ENCODE measurements at regions not wholly inside any gene's neighbourhood (a gene's known extent, or its start where the extent isn't known, plus 50 kb on each side); places are given as distances from the start of the nearest gene placed in this dataset.
"Not testable (repeated sequence)": the region's sequence is repeated elsewhere in the genome, so short reads cannot be mapped to it uniquely, and the experiment has no call there.

GRCh38 chr1:82154219-82154970, 353.7 kb downstream of the ADGRL2 start:
- DNase-seq: no peak

GRCh38 chr1:82153752-82154151, 353.0 kb downstream of the ADGRL2 start:
- no peak for DNase-seq

GRCh38 chr1:82153272-82153629, 352.5 kb downstream of the ADGRL2 start:
- DNase-seq: no peak

GRCh38 chr1:82152356-82153271, 351.9 kb downstream of the ADGRL2 start:
- DNase-seq: no peak

GRCh38 chr1:82145656-82146055, 344.9 kb downstream of the ADGRL2 start:
- no peak for DNase-seq

- no peak for DNase-seq
Measured at GRCh38 chr1:82143108-82143833, 342.5 kb downstream of the ADGRL2 start.

GRCh38 chr1:82141390-82141789, 340.7 kb downstream of the ADGRL2 start:
- no peak for DNase-seq

- no peak for DNase-seq
Measured at GRCh38 chr1:82139751-82140468, 339.2 kb downstream of the ADGRL2 start.

- not testable (repeated sequence) for DNase-seq
Measured at GRCh38 chr1:82136351-82136750, 335.6 kb downstream of the ADGRL2 start.

GRCh38 chr1:82125866-82126265, 325.1 kb downstream of the ADGRL2 start:
- no peak for DNase-seq

GRCh38 chr1:82125119-82125518, 324.4 kb downstream of the ADGRL2 start:
- no peak for DNase-seq

GRCh38 chr1:82121421-82121820, 320.7 kb downstream of the ADGRL2 start:
- DNase-seq: no peak

- DNase-seq: no peak
Measured at GRCh38 chr1:82116105-82116504, 315.4 kb downstream of the ADGRL2 start.

GRCh38 chr1:82114887-82115286, 314.2 kb downstream of the ADGRL2 start:
- no peak for DNase-seq

GRCh38 chr1:82110366-82111254, 309.9 kb downstream of the ADGRL2 start:
- no peak for DNase-seq

- no peak for DNase-seq
Measured at GRCh38 chr1:82108843-82109242, 308.1 kb downstream of the ADGRL2 start.

GRCh38 chr1:82106672-82107071, 305.9 kb downstream of the ADGRL2 start:
- DNase-seq: no peak

GRCh38 chr1:82099170-82099569, 298.4 kb downstream of the ADGRL2 start:
- no peak for DNase-seq

- DNase-seq: no peak
Measured at GRCh38 chr1:82094136-82094535, 293.4 kb downstream of the ADGRL2 start.

- no peak for DNase-seq
Measured at GRCh38 chr1:82091729-82092128, 291.0 kb downstream of the ADGRL2 start.

- DNase-seq: no peak
Measured at GRCh38 chr1:82091265-82091664, 290.5 kb downstream of the ADGRL2 start.

GRCh38 chr1:82090104-82090503, 289.4 kb downstream of the ADGRL2 start:
- DNase-seq: no peak
